ENCODE measurements at regions not wholly inside any gene's neighbourhood (a gene's known extent, or its start where the extent isn't known, plus 50 kb on each side); places are given as distances from the start of the nearest gene placed in this dataset.

GRCh38 chr6:81031416-81031815, 721.1 kb downstream of the TENT5A start:
- TF ChIP-seq CTCF (IDR thresholded peaks at IDR 0.05) (no peak), POLR2A (IDR thresholded peaks at IDR 0.05) (no peak)

Data from prostate gland (tissue), 2 donors.